H1 (cell line): ENCODE measurements at regions not wholly inside any gene's neighbourhood (a gene's known extent, or its start where the extent isn't known, plus 50 kb on each side); places are given as distances from the start of the nearest gene placed in this dataset.

Source experiments
- CTCF ChIA-PET: fragments of 300-600 bp; sonication (Branson Sonifier 250); formaldehyde crosslinking; loops from one replicate; lab custom pipeline; 2021; ENCODE audit not compliant: partially characterized antibody; lab: Charles Lee
- POLR2A ChIA-PET: fragments of 300-600 bp; sonication (Branson Sonifier 250); formaldehyde crosslinking; loops from one replicate; lab custom pipeline; 2021; ENCODE audit warnings: inconsistent platforms; ENCODE audit not compliant: partially characterized antibody; lab: Charles Lee
- DNase-seq, 2 experiments: peaks; one replicate each; pipeline versions ENCODE4 v3.0.0 to v3.0.0-alpha.2; 2010 to 2022; ENCODE audit warnings: low spot score in 2 of 2, low read depth in 1 of 2, mixed read lengths in 1 of 2
- FAIRE-seq: peaks from 2 replicates; lab custom pipeline; 2011; peaks lifted over from hg19 to GRCh38; lab: Jason Lieb, UNC
- H2AFZ ChIP-seq: 2 replicates; pipeline ENCODE4 v1.8.1; 2012; ENCODE audit warnings: low read length, inconsistent platforms
- H2AK5ac ChIP-seq: 2 replicates; pipeline ENCODE4 v1.6.1; 2013; ENCODE audit warnings: low read depth, low read length
- H2BK120ac ChIP-seq: replicated peaks from 2 replicates; pipeline ENCODE3; 2013; ENCODE audit warnings: low read depth, low read length, inconsistent platforms
- H2BK12ac ChIP-seq: 2 replicates; pipeline ENCODE4 v1.6.1; 2013; ENCODE audit warnings: low read depth, low read length
- H2BK15ac ChIP-seq: 2 replicates; pipeline ENCODE4 v1.6.1; 2013; ENCODE audit warnings: low read length
- H2BK20ac ChIP-seq: 2 replicates; pipeline ENCODE4 v1.6.1; 2013; ENCODE audit warnings: low read length
- H2BK5ac ChIP-seq: 2 replicates; pipeline ENCODE4 v1.6.1; 2013; ENCODE audit warnings: low read depth, low read length
- H3K14ac ChIP-seq: 2 replicates; pipeline ENCODE4 v1.6.1; 2013; ENCODE audit warnings: inconsistent platforms; ENCODE audit not compliant: insufficient read length
- H3K18ac ChIP-seq: 2 replicates; pipeline ENCODE4 v1.6.1; 2013; ENCODE audit warnings: low read length; ENCODE audit errors: extremely low read depth
- H3K23ac ChIP-seq: 2 replicates; pipeline ENCODE4 v1.6.1; 2013; ENCODE audit warnings: inconsistent platforms; ENCODE audit not compliant: insufficient read length
- H3K23me2 ChIP-seq: 2 replicates; pipeline ENCODE4 v1.6.1; 2013; ENCODE audit warnings: low read depth, low read length
- H3K27ac ChIP-seq: 2 replicates; pipeline ENCODE4 v1.6.1; 2011; ENCODE audit warnings: low read depth, low read length, inconsistent platforms
- H3K27me3 ChIP-seq, 4 experiments: replicated peaks in 1 of 4; 1 replicate in 1 of 4; 2 replicates in 3 of 4; pipeline versions ENCODE4 v1.6.1 to v1.8.1; 2011 to 2013; ENCODE audit warnings: low read length in 3 of 4, mild to moderate bottlenecking in 3 of 4, inconsistent platforms in 2 of 4, mixed read lengths in 2 of 4, moderate library complexity in 1 of 4; ENCODE audit not compliant: control insufficient read depth in 3 of 4, insufficient read depth in 3 of 4; ENCODE audit errors: extremely low read depth in 1 of 4
- H3K36me3 ChIP-seq, 4 experiments: 2 replicates each; pipeline versions ENCODE4 v1.6.1 to v1.8.1; 2011 to 2013; ENCODE audit warnings: mild to moderate bottlenecking in 4 of 4, low read length in 3 of 4, moderate library complexity in 2 of 4, control low read depth in 1 of 4, inconsistent platforms in 1 of 4; ENCODE audit not compliant: insufficient read depth in 4 of 4, control insufficient read depth in 2 of 4
- H3K4ac ChIP-seq: replicated peaks from 2 replicates; pipeline ENCODE3; 2013; ENCODE audit warnings: low read length, low read depth, mixed read lengths, inconsistent platforms; ENCODE audit not compliant: insufficient read length
- H3K4me1 ChIP-seq, 4 experiments: replicated peaks in 1 of 4; 1 replicate in 1 of 4; 2 replicates in 3 of 4; pipeline versions ENCODE4 v1.6.1 to v1.8.1; 2011 to 2013; ENCODE audit warnings: low read length in 3 of 4, inconsistent platforms in 2 of 4, mixed read lengths in 1 of 4; ENCODE audit not compliant: insufficient read depth in 4 of 4, control insufficient read depth in 3 of 4
- H3K4me2 ChIP-seq, 2 experiments: 2 replicates each; pipeline versions ENCODE4 v1.6.1 to v1.8.1; 2011 to 2013; ENCODE audit warnings: low read depth in 2 of 2, low read length in 2 of 2, control low read depth in 1 of 2, inconsistent platforms in 1 of 2, mild to moderate bottlenecking in 1 of 2; ENCODE audit not compliant: insufficient read depth in 1 of 2
- H3K4me3 ChIP-seq, 4 experiments: fragments of 200-600, 300-600 bp in 1 of 4; sonication (generic), shearing (Covaris generic), sonication (Bioruptor Twin) in 1 of 4; 2 replicates each; pipeline versions ENCODE4 v1.5.1 to v1.8.1; 2011 to 2016; ENCODE audit warnings: low read length in 4 of 4, low read depth in 3 of 4, control low read depth in 2 of 4, inconsistent platforms in 2 of 4, mild to moderate bottlenecking in 2 of 4, mixed read lengths in 1 of 4, moderate library complexity in 1 of 4; ENCODE audit not compliant: insufficient read depth in 2 of 4; ENCODE audit errors: extremely low read depth in 1 of 4
- H3K56ac ChIP-seq: replicated peaks from 2 replicates; pipeline ENCODE3; 2013; ENCODE audit warnings: low read depth, mild to moderate bottlenecking, mixed read lengths, low read length, inconsistent platforms; ENCODE audit not compliant: insufficient read length
- H3K79me1 ChIP-seq: 2 replicates; pipeline ENCODE4 v1.6.1; 2013; ENCODE audit warnings: low read depth, low read length, control low read depth
- H3K79me2 ChIP-seq, 2 experiments: 2 replicates each; pipeline versions ENCODE4 v1.6.1 to v1.8.1; 2012 to 2013; ENCODE audit warnings: low read length in 2 of 2, mild to moderate bottlenecking in 2 of 2, inconsistent platforms in 1 of 2; ENCODE audit not compliant: insufficient read depth in 2 of 2, control insufficient read depth in 1 of 2
- H3K9ac ChIP-seq, 4 experiments: replicated peaks in 1 of 4; 1 replicate in 1 of 4; 2 replicates in 3 of 4; pipeline versions ENCODE4 v1.6.1 to v1.8.1; 2011 to 2013; ENCODE audit warnings: low read depth in 3 of 4, low read length in 3 of 4, control low read depth in 2 of 4, mild to moderate bottlenecking in 2 of 4, moderate library complexity in 2 of 4, inconsistent platforms in 1 of 4; ENCODE audit errors: extremely low read depth in 1 of 4
- H3K9me3 ChIP-seq, 2 experiments: 2 replicates each; pipeline versions ENCODE4 v1.6.1 to v1.8.1; 2012 to 2013; ENCODE audit warnings: mild to moderate bottlenecking in 2 of 2, moderate library complexity in 2 of 2, control low read depth in 1 of 2, inconsistent platforms in 1 of 2, low read depth in 1 of 2, low read length in 1 of 2, mixed read lengths in 1 of 2; ENCODE audit not compliant: insufficient read depth in 2 of 2
- H4K20me1 ChIP-seq, 2 experiments: replicated peaks in 1 of 2; 2 replicates each; pipeline versions ENCODE3 to v1.8.1; 2011 to 2013; ENCODE audit warnings: inconsistent platforms in 2 of 2, low read length in 2 of 2, mild to moderate bottlenecking in 1 of 2; ENCODE audit not compliant: insufficient read depth in 2 of 2, control insufficient read depth in 1 of 2
- H4K5ac ChIP-seq: 2 replicates; pipeline ENCODE4 v1.6.1; 2013; ENCODE audit warnings: low read length, low read depth, mixed read lengths, inconsistent platforms; ENCODE audit not compliant: insufficient read length
- H4K8ac ChIP-seq: 2 replicates; pipeline ENCODE4 v1.8.0; 2013; ENCODE audit warnings: mild to moderate bottlenecking, moderate library complexity, low read length, inconsistent platforms; ENCODE audit not compliant: insufficient read depth; ENCODE audit errors: extremely low read depth
- H4K91ac ChIP-seq: replicated peaks from 2 replicates; pipeline ENCODE3; 2013; ENCODE audit warnings: low read length, mixed read lengths, inconsistent platforms; ENCODE audit not compliant: insufficient read length
- BRCA1 ChIP-seq: IDR thresholded peaks from 2 replicates; pipeline ENCODE4 v1.6.1; 2012; ENCODE audit warnings: low read depth, low read length, improper control_type of control experiment
- CTBP2 ChIP-seq: IDR thresholded peaks from 2 replicates; pipeline ENCODE4 v1.7.0; 2011; ENCODE audit warnings: borderline replicate concordance, mild to moderate bottlenecking, moderate library complexity, mixed read lengths, low read length; ENCODE audit not compliant: insufficient read depth, insufficient read length
- EGR1 ChIP-seq: IDR thresholded peaks from 2 replicates; pipeline ENCODE4 v1.6.1; 2011; ENCODE audit warnings: low read depth, low read length, borderline replicate concordance
- KDM4A ChIP-seq: IDR thresholded peaks from one replicate; pipeline ENCODE4 v1.7.1; 2012; ENCODE audit warnings: low read depth, mild to moderate bottlenecking, moderate library complexity, low read length, inconsistent platforms; ENCODE audit not compliant: severe bottlenecking
- SUZ12 ChIP-seq: fragments of 200-600 bp; sonication (generic); IDR thresholded peaks from 2 replicates; pipeline ENCODE4 v1.6.1; 2012; ENCODE audit warnings: mild to moderate bottlenecking, inconsistent platforms, low read length, moderate library complexity, mixed read lengths
- WGBS, 2 experiments: shearing (Covaris generic) in 1 of 2; methylation state at CpG; one replicate each; pipeline versions ENCODE4 v1.1.6 to v1.1.7; 2013 to 2015; ENCODE audit warnings: low lambda C conversion rate in 2 of 2, mixed read lengths in 2 of 2, inconsistent platforms in 1 of 2, low coverage in 1 of 2, missing lambda C conversion rate in 1 of 2; ENCODE audit not compliant: insufficient replicate concordance in 2 of 2, insufficient coverage in 1 of 2, insufficient read length in 1 of 2; ENCODE audit errors: extremely low coverage in 1 of 2, missing lambda C conversion rate in 1 of 2; 5-methylcytosine and 5-hydroxymethylcytosine counted together

GRCh38 chrX:66912417-66912816 lies 273.5 kb upstream of the EDA2R start:
- Histone ChIP-seq H2BK5ac (no peak overlapping the region), H3K27ac (no peak overlapping the region), H3K9ac (no peak overlapping the region), H3K4ac (no peak overlapping the region), H3K23ac (no peak overlapping the region), H4K8ac (no peak overlapping the region), H3K18ac (no peak overlapping the region), H3K79me1 (no peaks in the 10 kb centered on the region), H2AFZ (no peak overlapping the region), H3K4me1 (no peaks in the 10 kb centered on the region), H3K36me3 (no peaks in the 10 kb centered on the region), H4K5ac (no peak overlapping the region), H2BK12ac (no peak overlapping the region), H3K27me3 (no peaks in the 10 kb centered on the region), H3K9me3 (no peaks in the 10 kb centered on the region), H2BK20ac (no peak overlapping the region), H3K14ac (no peak overlapping the region), H3K56ac (no peak overlapping the region), H3K4me2 (no peak overlapping the region), H3K4me3 (no peak overlapping the region), H4K20me1 (no peaks in the 10 kb centered on the region), H3K23me2 (no peaks in the 10 kb centered on the region), H2BK120ac (no peak overlapping the region), H4K91ac (no peak overlapping the region), H2BK15ac (no peak overlapping the region), H2AK5ac (no peak overlapping the region), H3K79me2 (no peaks in the 10 kb centered on the region)
- ChIA-PET CTCF (no interaction called here), POLR2A (no interaction called here)
- TF ChIP-seq KDM4A (no peak), EGR1 (no peak), SUZ12 (no peak), CTBP2 (no peak), BRCA1 (no peak)
- 85% methylated on average over 2 of the region's 2 CpGs; no CpG with 5 or more reads in 1 of the 2 experiments for WGBS, 2 experiments
- FAIRE-seq (no peak), DNase-seq (no peak)
